Fibroblast of upper back skin (primary cell): ENCODE measurements at regions not wholly inside any gene's neighbourhood (a gene's known extent, or its start where the extent isn't known, plus 50 kb on each side); places are given as distances from the start of the nearest gene placed in this dataset.

ENCODE experiments used
- DNase-seq: peaks from one replicate; pipeline ENCODE4 v3.0.0-alpha.2; 2013

DNA sequence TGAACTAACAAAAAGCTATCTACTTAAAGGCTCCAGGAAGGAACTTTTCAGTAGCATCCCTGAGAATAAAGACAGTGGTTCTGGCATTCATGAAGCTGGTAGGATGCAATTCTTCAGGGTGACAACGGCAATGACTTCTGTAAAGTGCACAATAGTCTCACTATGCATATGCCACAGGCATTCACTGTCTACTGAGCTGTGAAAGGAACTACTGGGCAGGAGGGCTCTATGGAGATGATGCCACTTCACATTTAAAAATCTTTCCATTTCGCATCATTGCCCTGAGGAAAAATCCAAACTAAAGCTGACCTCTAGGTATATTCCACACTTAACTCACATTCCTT, 2020.6 kb upstream of the PCDH20 start:
- no peak for DNase-seq

DNA sequence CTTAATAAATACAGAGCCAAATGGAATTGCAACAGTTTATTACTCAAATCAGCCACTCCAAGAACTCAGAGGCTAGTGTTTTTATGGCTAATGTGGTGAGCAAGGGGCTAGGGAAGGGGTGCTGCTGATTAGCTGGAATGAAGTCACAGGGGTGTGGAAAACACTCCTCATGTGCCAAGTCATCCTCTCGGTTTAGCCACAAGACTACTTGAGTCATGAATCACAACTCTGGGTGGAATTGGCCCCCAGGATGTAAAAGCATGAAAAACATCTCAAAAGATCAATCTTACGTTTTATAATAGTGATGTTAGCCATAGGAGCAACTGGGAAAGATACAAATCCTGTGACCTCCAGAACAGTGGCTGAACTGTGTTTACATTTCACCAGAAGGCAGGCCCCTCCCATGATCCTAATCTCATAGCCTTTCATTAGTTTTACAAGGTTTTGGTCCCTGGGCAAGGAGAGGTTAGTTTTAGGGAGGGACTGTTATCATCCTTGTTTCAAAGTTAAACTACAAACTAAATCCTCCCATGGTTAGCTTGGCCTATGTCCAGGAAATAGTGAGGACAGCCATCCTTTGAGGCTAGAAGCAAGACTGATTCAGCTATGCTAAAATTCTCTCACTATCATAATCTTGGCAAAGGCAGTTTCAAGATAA, 2020.1 kb upstream of the PCDH20 start:
- peak; percentile 100 for DNase-seq

DNA sequence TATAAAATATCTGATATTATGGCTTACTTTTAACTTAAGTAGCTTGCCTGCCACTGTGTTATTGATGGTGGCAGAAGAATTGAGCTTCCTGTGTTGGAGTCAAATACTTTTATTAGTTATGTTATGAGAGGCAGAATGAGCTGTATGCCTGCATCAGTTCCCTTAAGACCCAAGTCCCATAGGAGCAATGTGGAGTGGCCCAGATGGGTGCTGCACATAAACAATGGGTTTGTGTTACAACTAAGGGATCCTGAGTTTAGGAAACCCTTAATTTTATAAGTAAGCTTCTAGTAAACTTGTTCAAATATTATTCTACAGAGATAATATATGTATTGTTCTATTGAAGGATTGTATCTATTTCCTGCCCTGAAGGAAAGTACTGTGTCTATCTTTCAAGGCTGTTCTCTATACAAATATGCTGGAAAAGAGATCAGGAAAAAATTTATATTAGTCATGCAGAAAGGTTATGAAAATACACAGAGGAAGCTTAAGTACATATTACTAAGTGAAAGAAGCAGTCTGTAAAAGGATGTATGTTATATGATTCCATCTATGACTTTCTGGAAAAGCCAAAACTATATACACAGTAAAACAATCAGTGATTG, 2018.0 kb upstream of the PCDH20 start:
- peak; percentile 61 for DNase-seq

DNA sequence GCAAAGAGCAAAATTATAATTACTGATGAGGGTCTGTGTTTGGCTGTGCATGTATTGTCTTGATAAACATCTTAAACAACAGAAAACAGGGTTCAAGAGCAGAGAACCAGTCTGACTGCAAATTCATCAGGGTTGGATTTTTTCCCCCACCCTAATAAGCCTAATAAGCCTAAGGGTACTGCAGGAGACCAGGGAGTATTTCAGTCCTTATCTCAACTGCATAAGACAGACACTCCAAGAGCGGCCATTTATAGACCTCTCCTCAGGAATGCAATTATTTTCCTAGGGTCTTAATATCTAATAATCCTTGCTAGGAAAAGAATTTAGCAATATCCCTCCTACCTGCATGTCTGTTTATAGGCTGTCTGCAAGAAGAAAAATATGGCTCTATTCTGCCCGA, 2011.5 kb upstream of the PCDH20 start:
- no peak for DNase-seq

DNA sequence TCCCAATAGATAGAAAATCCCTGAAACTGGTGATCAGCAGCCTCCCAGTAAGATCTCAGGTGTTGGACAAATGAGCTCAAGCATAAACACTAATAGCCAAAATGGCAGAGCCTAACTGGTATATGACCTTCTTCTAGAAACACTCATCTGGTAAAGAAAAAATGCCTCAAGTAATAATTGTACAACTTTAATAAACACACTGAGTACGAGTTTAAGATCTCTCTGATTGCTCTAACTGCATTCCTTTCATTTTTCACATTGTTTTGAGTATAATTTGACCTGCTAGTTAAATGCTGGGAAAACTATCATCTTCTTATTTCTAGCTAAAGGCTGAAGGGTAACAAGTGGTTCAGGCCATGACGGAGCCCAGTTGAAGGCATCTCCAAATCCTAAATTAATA, 2009.5 kb upstream of the PCDH20 start:
- DNase-seq: peak; percentile 29

DNA sequence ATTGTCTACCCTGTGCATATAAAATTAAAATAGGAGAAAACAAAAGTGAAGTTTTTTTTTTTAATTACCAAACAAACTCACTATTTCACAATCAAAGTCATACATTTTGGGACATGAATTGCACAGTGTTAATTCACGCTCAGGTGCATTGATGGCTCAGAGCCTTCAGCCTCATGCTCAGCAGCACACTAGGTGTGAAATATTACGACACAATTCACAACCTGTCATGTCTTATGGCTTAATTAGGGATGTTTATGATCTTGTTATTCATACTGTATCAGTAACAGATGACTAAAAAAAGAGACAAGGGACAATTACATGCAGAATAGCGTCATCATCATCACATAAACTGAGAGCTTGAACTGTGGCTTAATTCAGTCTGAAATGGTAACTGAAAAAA, 2005.5 kb upstream of the PCDH20 start:
- DNase-seq: no peak

DNA sequence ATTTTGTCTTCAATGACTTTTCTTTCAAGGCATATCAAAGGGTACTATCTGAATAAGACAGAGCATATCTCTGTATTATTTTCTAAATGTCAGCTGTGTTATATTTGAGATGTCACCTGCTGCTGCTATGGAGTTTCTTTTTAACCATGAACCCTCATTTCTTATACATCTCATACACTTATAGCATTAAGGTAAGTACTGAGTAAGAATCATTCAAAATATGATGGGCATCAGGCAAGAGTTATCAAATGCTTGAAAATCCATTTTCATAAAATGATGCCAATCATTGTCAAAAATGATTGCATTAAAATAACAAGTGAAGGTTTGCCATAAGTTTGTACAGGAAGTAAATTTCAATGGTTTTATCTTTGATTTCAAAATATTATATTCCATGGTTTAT, 2005.0 kb upstream of the PCDH20 start:
- no peak for DNase-seq

DNA sequence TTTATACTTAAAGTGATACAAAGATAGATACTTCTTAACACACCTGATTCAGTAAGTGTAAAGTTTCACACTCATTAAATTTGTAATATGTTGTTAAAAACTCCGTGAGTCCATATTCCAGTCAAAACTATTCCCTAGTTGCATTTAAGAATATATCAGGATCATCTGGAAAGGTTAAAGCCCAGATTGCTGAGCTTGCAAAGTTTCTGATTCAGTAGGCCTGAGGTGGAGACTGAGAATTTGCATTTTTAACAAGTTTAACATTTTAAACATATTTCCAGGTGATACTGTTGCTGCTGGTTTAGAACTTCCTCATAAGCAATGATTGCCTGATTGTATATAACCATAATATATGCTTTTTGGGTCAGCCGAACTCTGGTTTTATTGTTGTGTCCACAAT, 1998.6 kb upstream of the PCDH20 start:
- DNase-seq: no peak

DNA sequence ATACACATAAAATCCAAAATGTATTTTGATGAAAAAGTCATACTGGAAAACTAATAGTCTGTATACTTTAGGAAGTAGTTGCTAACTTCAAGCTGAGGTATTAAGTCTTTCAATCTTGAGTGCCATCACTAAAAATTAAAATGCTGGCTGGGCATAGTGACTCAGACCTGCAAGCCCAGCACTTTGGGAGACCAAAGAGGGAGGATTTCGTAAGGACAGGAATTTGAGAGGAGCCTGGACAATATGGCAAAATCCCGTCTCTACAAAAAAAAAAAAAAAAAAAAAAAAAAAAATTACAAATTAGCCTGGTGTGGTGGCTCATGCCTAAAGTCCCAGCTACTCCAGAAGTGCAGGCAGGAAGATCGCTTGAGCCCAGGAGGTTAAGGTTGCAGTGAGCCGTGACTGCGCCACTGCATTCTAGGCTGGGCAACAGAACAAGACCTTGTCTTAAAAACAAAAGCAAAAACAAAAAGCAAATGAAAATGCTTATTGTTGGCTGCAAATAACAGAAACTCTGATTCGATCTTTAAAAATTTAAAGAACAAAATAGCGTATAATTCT, 1994.2 kb upstream of the PCDH20 start:
- peak; percentile 34 for DNase-seq

DNA sequence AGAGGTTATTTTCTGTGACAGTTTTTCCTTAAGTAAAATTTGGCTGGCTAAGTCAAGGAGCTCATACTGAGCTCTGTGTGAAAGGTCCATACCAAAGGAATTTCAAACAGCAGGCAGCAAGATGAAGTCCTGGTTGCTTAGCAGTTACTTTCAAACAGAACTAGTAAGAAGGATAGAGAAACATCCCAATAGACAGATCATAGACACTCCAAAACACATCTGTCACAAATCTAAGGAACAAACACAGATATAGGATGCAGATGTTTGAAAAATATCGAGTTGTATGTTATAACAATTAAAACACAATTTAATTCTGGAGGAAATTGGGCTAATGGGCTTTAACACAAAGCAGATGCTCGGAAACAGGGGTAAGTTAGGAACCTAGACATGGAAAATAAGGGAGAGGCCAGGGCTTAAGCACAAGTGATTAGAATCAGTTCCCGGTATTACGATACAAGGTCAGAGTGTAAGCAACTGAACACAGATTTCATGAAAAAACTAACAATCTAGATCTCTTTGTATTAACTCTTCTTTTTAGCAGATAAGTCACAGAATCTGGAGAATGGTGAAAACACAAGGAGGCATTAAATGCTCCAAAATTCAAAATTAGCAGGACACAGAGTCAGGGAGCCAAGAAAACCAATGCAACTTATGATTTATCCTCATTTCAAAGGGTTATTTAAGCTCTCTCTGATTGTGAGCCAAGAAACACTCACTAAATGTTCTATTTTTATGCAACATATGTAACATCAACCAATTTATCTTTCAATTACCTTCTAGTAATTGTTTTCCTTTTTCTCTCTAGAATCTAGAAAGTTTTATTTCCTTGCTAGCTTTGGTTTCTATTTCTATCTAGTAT, 1992.9 kb upstream of the PCDH20 start:
- DNase-seq: peak; percentile 53

DNA sequence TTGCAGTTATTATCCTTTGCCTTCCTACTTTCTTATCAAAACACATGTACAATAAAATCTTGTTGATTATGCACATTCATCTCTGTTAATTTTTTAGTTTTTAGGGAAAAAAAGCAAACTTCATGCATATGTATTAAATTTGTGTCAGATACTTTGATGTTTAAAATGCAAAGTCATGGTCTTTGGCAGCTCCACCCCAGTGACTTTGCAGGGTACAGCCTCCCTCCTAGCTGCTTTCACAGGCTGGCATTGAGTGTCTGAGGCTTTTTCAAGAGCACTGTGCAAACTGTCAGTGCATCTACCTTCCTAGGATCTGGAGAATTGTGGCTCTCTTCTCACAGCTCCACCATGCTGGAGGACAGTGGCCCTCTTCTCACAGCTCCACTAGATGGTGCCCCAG, 1988.1 kb upstream of the PCDH20 start:
- no peak for DNase-seq

DNA sequence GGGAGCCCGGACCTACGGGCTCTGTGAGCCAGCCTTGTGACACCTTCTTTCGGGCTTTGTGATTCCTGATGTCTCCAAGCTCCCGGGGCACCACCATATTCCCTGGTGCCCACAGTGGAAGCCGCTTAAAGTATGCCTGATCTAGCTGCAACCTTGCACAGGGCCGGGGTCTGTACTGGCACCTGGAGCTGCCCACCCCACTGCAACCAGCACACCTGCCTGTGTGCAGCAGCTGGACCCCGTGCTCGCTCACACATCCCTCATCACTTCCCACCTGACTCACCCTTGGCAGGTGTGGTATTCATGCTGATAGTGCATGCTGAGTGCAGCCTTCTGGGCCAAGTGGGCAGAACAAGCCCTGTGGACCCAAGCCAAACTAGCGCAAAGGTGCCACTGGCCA, 1981.1 kb upstream of the PCDH20 start:
- DNase-seq: no peak

DNA sequence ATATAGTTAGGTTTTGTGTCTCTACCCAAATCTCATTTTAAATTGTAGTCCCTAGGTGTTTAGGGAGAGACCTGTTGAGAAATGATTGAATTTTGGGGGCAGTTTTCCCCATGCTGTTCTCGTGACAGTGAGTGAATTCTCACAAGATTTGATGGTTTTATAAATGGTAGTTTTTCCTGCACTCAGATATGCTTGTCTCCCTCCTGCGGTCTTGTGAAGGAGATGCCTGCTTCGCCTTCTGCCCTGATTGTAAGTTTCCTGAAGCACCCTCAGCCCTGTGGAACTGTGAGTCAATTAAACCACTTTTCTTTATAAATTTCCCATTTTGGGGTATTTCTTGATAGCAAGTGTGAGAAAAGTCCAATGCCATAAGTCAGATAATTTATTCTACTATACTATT, 1977.5 kb upstream of the PCDH20 start:
- DNase-seq: peak; percentile 3

DNA sequence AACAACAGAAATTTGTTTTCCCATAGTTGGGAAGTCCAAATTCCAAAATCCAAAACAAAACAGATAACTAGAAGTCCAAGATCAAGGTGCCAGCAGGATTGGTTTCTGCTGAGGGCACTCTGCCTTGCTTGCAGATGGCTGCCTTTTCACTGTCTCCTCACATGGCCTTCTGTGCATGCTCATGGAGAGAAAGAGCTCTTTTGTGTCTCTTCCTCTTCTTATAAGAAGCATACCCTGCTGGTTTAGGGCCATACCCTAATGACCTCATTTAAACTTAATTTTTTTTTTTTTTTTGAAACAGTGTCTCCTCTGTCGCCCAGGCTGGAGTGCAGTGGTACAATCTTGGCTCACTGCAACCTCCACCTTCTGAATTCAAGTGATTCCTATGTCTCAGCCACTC, 1974.1 kb upstream of the PCDH20 start:
- no peak for DNase-seq

DNA sequence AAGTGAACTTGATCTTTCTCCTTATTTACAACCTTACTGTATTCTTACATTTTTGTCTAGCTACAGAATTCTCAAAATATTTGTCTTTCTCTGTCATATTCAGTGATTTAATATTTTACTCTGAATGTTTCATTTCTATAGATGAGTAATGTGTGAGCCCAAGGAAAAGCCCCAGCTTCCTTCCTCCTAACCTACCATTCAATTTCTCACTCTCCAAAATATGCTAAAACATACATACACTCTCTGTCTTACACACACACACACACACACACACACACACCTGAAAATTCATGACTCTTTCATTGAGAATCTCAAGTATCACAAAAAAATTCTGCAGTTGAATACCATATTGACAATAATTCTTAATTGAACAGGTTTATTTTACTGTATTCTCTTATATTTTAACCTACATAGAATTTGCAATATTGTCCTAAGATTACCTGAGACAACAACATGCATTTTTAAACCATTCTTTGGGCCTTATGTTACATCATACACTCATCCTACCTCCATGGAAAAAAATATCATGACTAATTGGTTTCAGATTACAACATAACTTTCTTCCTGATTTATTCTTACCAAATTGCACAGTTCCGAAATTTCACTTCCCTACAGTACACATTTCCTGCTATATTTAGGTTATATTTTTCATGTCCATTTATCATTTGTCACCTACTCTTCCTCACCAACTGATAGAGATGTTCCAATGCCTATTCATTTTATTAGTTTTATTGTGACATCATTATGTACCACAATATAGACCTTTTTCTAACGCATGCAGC, 1965.6 kb upstream of the PCDH20 start:
- DNase-seq: peak; percentile 13

DNA sequence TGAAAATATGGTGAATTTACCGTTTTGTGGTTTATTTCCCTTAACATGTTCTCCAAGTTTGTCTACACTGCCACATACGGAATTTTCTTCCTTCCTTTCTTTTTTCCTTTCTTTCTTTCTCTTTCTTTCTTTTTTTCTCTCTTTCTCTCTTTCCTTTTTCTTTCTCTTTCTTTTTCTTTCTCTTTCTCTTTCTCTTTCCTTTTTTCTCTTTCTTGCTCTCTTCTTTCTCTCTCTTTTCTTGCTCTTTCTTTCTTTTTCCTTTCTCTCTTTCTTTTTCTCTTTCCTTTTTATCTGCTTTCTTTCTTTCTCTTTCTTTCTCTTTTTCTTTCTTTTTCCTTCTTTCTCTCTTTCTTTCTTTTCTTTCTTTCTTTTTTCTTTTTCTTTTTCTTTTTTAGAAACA, 1962.3 kb upstream of the PCDH20 start:
- DNase-seq: no peak

DNA sequence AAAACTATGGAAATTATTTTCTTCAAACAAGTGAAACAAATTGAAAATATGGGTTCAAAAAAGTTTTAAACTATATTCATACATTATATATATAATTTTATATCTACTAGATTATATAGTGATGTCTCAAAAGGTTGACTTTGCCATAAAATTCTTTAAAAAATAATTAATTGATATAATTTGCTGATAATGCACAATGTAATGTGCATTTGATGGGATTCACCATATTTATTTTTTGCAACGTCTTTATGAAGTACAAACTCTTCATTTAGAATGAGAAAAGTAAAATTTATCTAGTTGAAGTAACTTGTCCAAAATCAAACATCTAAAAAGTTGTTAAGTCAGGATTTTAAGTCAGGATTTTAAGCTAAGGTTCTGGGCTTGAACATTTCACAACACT, 1954.5 kb upstream of the PCDH20 start:
- DNase-seq: no peak

DNA sequence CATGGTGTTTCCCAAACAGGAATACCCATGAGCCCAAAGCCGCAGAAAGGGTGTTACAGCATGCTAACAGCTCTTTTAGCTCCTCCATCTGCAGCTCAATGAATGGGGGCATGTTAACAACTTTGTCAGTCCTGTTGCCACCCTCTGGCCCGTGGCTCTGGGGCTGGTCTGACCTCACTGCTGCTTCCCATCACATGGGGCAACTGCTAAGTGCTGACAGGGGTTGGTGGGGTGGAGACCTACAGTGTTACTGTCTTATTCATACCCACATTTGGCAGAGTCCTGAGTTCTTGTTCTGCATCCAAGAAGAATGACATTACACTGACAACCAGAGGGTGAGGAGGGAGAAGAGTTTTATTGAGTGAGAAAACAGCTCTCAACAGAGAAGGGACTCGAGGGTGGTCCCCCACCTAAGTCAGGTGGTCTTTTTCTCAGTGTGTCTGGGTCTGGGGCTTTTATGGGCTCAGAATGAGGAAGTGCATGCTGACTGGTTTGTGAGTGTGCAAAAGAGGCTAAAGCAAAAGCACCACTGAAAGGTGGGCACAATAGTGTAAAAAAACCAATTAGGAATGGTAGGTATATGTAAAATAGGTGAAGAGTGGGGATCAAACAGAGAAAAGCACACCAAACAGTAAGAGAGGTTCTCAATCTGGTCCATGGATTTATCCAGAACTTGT, 1952.0 kb upstream of the PCDH20 start:
- DNase-seq: peak; percentile 2

DNA sequence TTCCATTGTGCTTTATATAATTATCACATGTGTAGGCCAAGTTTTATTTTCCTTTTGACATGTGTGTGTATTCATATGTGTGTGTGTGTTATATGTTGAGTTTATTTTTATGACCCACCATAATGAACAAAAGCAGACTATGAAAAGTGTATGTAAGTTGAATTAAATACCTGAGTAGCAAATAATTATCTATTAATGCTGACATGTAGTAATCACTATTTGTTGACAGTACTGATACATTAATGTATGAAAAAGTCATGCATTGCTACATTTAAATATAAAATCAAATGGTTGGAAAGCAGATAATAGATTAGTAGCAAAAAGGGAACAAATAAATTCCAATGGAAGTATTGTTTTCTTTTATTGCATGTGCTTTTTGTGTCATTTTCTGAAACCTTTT, 1948.5 kb upstream of the PCDH20 start:
- DNase-seq: no peak

DNA sequence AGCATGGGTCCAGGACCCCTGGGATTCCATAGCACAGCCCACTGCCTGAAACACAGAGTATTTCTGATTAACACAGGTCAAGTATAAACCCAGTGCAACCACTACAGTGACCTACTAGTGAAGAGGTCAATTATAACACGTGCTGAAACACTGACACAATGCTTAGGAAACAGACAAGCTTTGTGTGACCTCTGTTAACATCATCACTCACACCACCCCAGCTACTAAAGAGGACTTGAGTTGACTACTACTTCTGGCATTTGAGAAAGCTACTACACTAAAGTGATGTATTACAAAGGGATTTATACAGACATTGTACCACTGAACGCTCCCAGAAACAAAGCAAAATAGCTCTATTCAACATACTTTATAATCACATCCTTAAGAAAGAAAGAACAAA, 1935.9 kb upstream of the PCDH20 start:
- DNase-seq: no peak

DNA sequence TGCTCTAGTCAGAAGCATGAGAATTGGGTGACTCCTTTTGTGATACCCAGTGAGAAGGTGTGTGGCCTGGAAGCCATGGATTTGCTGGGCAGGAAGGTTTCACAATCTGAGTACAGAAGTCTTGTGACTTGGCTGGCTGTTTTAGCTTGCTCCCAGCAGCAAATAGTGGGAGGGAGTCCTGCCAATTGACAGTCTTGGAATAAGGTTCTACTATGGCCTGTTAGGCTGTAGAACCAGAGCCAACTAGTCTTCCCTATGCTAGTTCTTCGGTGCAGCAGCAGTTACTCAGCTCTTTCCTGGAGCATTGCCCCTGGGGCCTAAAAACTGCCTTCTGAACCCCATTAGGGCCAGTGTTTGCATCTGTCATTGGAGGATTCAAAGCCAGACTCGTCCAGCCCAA, 1935.4 kb upstream of the PCDH20 start:
- no peak for DNase-seq

DNA sequence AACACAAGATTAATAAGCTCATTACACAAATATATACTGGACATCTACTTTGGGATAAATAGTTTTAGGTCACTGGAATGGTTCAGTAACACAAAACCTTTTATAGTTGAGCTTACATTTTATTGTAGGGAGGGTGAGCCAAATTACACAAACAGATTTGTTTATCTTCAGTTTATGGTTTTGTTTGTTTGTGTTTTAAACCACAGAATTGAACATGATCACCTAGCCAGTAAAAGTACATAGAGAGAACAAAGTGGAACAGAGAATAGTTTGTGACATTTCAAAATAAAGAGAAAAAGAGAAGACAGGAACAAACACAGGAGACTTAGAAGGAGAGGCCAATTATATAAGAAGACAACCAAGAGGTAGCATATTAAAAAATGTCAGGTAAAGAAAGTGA, 1930.2 kb upstream of the PCDH20 start:
- no peak for DNase-seq

DNA sequence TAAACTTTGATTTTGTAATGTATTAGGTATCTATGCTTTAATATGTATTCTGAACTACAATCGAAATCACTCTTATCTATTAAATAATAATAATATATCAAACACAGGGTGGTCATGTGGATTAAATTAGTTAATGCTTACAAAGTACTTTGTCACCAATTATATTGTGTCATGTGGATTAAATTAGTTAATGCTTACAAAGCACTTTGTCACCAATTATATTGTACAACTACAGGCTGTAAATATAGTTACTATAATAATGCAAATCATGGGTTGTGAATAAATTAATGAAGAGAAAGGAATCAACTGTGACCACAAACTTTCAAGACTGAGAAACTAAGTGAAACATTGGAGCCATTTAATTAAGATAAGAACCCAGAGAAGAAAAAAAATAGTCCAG, 1929.1 kb upstream of the PCDH20 start:
- DNase-seq: no peak
